ENCODE measurements at regions not wholly inside any gene's neighbourhood (a gene's known extent, or its start where the extent isn't known, plus 50 kb on each side); places are given as distances from the start of the nearest gene placed in this dataset.

DNA sequence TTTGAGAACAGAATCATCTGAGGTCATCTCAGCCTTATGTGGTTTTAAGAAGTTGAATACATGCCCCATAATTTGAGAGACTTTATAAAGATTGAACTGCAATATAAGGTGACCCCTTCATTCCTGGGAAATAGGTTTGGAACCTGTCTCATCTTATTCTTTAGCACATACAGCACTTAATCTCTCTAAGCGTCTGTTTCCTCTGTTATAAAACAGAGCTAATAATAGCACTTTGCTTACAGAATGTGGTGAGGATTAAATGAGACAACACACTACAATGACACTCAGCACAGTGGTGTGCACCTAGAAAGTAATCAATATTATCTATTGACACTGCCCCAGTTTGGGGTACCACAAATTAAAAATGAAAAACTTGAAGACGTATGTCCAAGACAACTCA is 102.1 kb downstream of the DUSP6 start:
- Histone ChIP-seq H3K27me3 (replicated peaks; ENCODE audit: control insufficient read depth, insufficient read depth, low read length) (no peaks in the 10 kb centered on the region; the same call in 1 of the 2 replicates), H3K9me3 (no peaks in the 10 kb centered on the region), H3K4me1 (no peaks in the 10 kb centered on the region), H3K36me3 (ENCODE audit: control insufficient read depth, insufficient read depth, low read length) (no peaks in the 10 kb centered on the region), H3K4me3 (ENCODE audit: low read depth, low read length) (no peak overlapping the region)
- TF ChIP-seq, protein P1, sequence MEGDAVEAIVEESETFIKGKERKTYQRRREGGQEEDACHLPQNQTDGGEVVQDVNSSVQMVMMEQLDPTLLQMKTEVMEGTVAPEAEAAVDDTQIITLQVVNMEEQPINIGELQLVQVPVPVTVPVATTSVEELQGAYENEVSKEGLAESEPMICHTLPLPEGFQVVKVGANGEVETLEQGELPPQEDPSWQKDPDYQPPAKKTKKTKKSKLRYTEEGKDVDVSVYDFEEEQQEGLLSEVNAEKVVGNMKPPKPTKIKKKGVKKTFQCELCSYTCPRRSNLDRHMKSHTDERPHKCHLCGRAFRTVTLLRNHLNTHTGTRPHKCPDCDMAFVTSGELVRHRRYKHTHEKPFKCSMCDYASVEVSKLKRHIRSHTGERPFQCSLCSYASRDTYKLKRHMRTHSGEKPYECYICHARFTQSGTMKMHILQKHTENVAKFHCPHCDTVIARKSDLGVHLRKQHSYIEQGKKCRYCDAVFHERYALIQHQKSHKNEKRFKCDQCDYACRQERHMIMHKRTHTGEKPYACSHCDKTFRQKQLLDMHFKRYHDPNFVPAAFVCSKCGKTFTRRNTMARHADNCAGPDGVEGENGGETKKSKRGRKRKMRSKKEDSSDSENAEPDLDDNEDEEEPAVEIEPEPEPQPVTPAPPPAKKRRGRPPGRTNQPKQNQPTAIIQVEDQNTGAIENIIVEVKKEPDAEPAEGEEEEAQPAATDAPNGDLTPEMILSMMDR (IDR thresholded peaks at IDR 0.05; ENCODE audit: insufficient read depth in 1 of 2, low read depth in 1 of 2, low read length in 1 of 2, severe bottlenecking in 1 of 2, unreplicated experiment in 1 of 2), result no peak
- Mint-ChIP-seq H3K27me3 (ENCODE audit: insufficient read depth, unreplicated experiment) (no peaks in the 10 kb centered on the region), H3K4me1 (ENCODE audit: low read depth, unreplicated experiment) (no peaks in the 10 kb centered on the region), H3K27ac (ENCODE audit: unreplicated experiment) (no peak overlapping the region), H3K4me3 (ENCODE audit: unreplicated experiment) (no peak overlapping the region), H3K9me3 (ENCODE audit: unreplicated experiment) (no peaks in the 10 kb centered on the region), H3K36me3 (ENCODE audit: insufficient read depth, unreplicated experiment) (no peaks in the 10 kb centered on the region)
- intact Hi-C loops (cut with micrococcal nuclease; ENCODE audit: unreplicated experiment), result no loop called here
- no TSS peak for BruUV-seq (replicated peaks)
- CTCF ChIA-PET, result no interaction called here
- POLR2A ChIA-PET, result no interaction called here
- no peak for DNase-seq

DNA sequence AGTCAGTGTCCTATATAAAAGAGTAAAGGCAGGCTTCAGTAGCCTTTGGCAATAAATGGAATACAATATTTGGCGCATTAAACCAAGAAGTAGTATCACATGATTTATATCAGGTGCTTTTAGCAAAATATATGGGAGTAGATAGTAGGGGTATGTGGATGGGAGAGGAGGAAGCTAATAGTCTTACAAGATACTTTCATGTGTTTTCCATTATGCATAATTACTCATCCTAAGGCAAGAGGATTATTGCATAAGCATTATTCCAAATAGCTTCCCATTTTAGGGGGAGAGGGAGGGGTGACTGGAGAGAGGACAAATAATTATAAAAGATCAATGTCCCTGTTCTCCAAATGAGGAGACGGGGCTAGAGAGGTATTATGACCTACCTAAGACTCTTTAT is 104.3 kb downstream of the DUSP6 start:
- DNase-seq, result no peak
- ChIA-PET POLR2A (no interaction called here), CTCF (no interaction called here)
- BruUV-seq (replicated peaks), result no TSS peak
- Histone ChIP-seq H3K4me3 (ENCODE audit: low read depth, low read length) (no peak overlapping the region), H3K4me1 (no peaks in the 10 kb centered on the region), H3K27me3 (replicated peaks; ENCODE audit: control insufficient read depth, insufficient read depth, low read length) (no peaks in the 10 kb centered on the region), H3K9me3 (no peaks in the 10 kb centered on the region), H3K36me3 (ENCODE audit: control insufficient read depth, insufficient read depth, low read length) (no peaks in the 10 kb centered on the region)
- Mint-ChIP-seq H3K36me3 (ENCODE audit: insufficient read depth, unreplicated experiment) (no peaks in the 10 kb centered on the region), H3K27me3 (ENCODE audit: insufficient read depth, unreplicated experiment) (peaks cover 4% of the 10 kb centered on the region), H3K9me3 (ENCODE audit: unreplicated experiment) (no peaks in the 10 kb centered on the region), H3K27ac (ENCODE audit: unreplicated experiment) (no peak overlapping the region), H3K4me1 (ENCODE audit: low read depth, unreplicated experiment) (no peaks in the 10 kb centered on the region), H3K4me3 (ENCODE audit: unreplicated experiment) (no peak overlapping the region)
- TF ChIP-seq, protein P1 (IDR thresholded peaks at IDR 0.05; ENCODE audit: insufficient read depth in 1 of 2, low read depth in 1 of 2, low read length in 1 of 2, severe bottlenecking in 1 of 2, unreplicated experiment in 1 of 2), result no peak
- intact Hi-C loops (cut with micrococcal nuclease; ENCODE audit: unreplicated experiment), result no loop called here

DNA sequence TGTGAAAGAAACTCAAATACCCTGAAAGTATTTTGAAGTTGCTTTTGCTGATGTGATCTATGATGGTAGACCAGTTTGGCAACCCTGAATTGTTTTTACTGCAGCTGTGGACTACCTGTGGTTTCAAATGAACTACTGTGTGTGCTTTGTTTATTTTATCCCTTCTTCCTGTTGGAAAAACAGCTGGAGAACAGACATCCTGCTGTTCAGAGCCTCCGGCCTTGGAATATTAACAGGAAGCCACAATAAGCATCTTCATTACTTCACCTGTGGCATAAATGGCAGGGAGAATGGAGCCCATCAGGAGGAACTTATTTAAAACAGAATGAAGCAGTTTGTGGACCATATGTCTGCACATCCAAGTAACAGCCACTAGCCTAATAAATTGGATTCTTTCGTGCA is 104.8 kb downstream of the DUSP6 start:
- Histone ChIP-seq H3K4me1 (no peaks in the 10 kb centered on the region), H3K36me3 (ENCODE audit: control insufficient read depth, insufficient read depth, low read length) (no peaks in the 10 kb centered on the region), H3K4me3 (ENCODE audit: low read depth, low read length) (no peak overlapping the region), H3K27me3 (replicated peaks; ENCODE audit: control insufficient read depth, insufficient read depth, low read length) (no peaks in the 10 kb centered on the region), H3K9me3 (no peaks in the 10 kb centered on the region)
- Mint-ChIP-seq H3K4me3 (ENCODE audit: unreplicated experiment) (no peak overlapping the region), H3K27me3 (ENCODE audit: insufficient read depth, unreplicated experiment) (peaks cover 4% of the 10 kb centered on the region), H3K36me3 (ENCODE audit: insufficient read depth, unreplicated experiment) (no peaks in the 10 kb centered on the region), H3K4me1 (ENCODE audit: low read depth, unreplicated experiment) (no peaks in the 10 kb centered on the region), H3K9me3 (ENCODE audit: unreplicated experiment) (no peaks in the 10 kb centered on the region), H3K27ac (ENCODE audit: unreplicated experiment) (no peak overlapping the region)
- TF ChIP-seq, protein P1 (IDR thresholded peaks at IDR 0.05; ENCODE audit: insufficient read depth in 1 of 2, low read depth in 1 of 2, low read length in 1 of 2, severe bottlenecking in 1 of 2, unreplicated experiment in 1 of 2), result no peak
- ChIA-PET CTCF (no interaction called here), POLR2A (no interaction called here)
- DNase-seq, result no peak
- intact Hi-C loops (cut with micrococcal nuclease; ENCODE audit: unreplicated experiment), result no loop called here
- BruUV-seq (replicated peaks), result no TSS peak

All from Caco-2 (cell line).